ENCODE measurements at regions not wholly inside any gene's neighbourhood (a gene's known extent, or its start where the extent isn't known, plus 50 kb on each side); places are given as distances from the start of the nearest gene placed in this dataset.

DNA sequence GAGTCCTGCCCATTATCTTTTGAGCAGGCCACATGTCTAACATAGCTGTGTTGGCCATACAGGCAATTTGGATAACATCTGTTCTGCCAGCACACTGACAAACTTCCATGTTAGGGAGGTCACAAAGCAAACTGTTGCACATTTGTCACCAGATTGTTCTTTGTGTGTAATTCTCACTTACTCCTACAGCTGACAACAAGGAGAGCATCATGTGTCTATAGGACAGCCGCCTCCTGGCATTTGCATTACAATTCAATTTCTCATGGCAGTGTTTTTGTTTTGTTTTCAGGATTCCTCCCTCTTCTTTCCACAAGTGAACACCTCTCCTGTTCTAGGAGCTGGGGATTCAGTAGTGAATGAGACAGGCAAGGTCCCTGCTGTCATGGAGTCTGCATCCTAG is 94.3 kb upstream of the LEF1 start:
- TF ChIP-seq, protein P1, sequence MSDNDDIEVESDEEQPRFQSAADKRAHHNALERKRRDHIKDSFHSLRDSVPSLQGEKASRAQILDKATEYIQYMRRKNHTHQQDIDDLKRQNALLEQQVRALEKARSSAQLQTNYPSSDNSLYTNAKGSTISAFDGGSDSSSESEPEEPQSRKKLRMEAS (IDR thresholded peaks at IDR 0.05; ENCODE audit: low read depth, low read length): no peak
- TF ChIP-seq, protein P2, sequence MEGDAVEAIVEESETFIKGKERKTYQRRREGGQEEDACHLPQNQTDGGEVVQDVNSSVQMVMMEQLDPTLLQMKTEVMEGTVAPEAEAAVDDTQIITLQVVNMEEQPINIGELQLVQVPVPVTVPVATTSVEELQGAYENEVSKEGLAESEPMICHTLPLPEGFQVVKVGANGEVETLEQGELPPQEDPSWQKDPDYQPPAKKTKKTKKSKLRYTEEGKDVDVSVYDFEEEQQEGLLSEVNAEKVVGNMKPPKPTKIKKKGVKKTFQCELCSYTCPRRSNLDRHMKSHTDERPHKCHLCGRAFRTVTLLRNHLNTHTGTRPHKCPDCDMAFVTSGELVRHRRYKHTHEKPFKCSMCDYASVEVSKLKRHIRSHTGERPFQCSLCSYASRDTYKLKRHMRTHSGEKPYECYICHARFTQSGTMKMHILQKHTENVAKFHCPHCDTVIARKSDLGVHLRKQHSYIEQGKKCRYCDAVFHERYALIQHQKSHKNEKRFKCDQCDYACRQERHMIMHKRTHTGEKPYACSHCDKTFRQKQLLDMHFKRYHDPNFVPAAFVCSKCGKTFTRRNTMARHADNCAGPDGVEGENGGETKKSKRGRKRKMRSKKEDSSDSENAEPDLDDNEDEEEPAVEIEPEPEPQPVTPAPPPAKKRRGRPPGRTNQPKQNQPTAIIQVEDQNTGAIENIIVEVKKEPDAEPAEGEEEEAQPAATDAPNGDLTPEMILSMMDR (IDR thresholded peaks at IDR 0.05; ENCODE audit: low read depth, low read length): no peak
- no peak for TF ChIP-seq MYC (IDR thresholded peaks at IDR 0.05; ENCODE audit: low read depth, low read length)
- H3K4me3 ChIP-seq (ENCODE audit: low read depth, low read length): no peak overlapping the region
- no peak for DNase-seq (ENCODE audit: low read depth)

DNA sequence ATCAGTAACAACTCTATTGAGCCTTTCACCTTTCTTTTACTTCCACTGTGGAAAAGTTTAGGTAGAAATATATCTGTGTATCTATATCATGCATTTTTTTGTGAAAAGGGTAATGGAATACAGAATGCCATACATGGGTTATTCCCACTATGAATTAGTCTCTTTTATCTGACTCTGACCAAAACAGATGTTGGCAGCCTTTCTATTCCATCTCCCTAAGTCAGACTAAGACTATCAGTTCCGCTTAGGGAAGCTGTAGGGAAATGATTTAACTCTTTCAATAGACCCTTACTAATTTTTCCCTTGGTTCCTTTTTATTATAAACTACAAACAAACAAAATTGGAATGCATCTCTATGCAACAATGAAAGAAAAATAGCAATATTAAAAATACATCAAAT is 92.3 kb upstream of the LEF1 start:
- TF ChIP-seq MYC (IDR thresholded peaks at IDR 0.05; ENCODE audit: low read depth, low read length): no peak
- TF ChIP-seq, protein P2 (IDR thresholded peaks at IDR 0.05; ENCODE audit: low read depth, low read length): no peak
- no peak overlapping the region for H3K4me3 ChIP-seq (ENCODE audit: low read depth, low read length)
- no peak for DNase-seq (ENCODE audit: low read depth)

DNA sequence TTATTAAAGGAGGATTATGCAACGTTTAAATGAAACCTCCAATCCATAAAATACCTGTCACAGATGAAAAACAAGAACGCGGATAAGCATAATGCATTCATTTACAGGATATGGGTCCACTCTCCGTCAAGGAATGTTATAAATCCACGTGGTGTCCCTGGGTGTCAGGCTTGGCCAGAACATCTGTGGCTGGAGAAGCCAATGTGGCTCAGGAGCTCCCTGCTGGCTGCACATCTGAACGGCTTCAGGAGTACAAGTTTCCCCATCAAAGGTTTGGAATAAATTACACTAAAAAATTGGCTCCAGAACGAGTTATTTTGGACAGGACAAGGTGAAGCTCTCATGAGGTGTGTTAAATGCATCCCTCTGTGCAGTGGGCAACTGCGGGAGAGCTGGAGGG is 87.8 kb upstream of the LEF1 start:
- TF ChIP-seq, protein P2 (IDR thresholded peaks at IDR 0.05; ENCODE audit: low read depth, low read length): no peak
- TF ChIP-seq, protein P1 (IDR thresholded peaks at IDR 0.05; ENCODE audit: low read depth, low read length): no peak
- TF ChIP-seq MYC (IDR thresholded peaks at IDR 0.05; ENCODE audit: low read depth, low read length) (no peak), POLR2A (IDR thresholded peaks at IDR 0.05; ENCODE audit: extremely low read depth, insufficient read length) (no peak)

DNA sequence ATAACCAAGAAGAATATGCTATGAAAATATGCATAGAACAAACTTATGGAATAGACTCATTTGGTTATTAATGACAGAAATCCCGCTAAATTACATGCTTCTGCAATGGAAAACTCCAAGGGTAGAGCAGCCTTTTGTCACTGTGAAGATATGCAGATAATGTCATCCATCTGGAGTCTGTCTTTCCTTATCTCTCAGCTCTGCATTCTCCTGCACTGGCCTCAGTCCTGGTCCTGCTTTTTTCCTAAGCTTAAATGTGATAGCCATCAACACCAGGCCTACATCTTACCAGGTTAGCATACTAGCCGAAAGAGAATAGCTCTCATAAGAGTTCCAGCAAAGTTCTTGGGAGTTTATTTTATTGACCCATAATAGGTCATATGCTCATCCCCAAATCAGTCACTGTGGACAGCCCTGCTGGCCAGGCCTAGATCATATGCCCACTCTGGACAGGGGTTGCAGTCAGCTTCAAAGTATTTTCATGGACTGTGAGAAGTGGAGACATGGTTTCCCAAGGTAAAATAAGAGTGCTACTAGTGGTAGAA is 86.5 kb upstream of the LEF1 start:
- TF ChIP-seq POLR2A (IDR thresholded peaks at IDR 0.05; ENCODE audit: extremely low read depth, insufficient read length) (no peak), MYC (IDR thresholded peaks at IDR 0.05; ENCODE audit: low read depth, low read length) (no peak)
- TF ChIP-seq, protein P2 (IDR thresholded peaks at IDR 0.05; ENCODE audit: low read depth, low read length): no peak
- TF ChIP-seq, protein P1 (IDR thresholded peaks at IDR 0.05; ENCODE audit: low read depth, low read length): no peak
- H3K4me3 ChIP-seq (ENCODE audit: low read depth, low read length): no peak overlapping the region
- no peak for DNase-seq (ENCODE audit: low read depth)

More for the DNA sequence above, 87.8 kb upstream of the LEF1 start:
- DNase-seq (ENCODE audit: low read depth): no peak
- H3K4me3 ChIP-seq (ENCODE audit: low read depth, low read length): no peak overlapping the region

DNA sequence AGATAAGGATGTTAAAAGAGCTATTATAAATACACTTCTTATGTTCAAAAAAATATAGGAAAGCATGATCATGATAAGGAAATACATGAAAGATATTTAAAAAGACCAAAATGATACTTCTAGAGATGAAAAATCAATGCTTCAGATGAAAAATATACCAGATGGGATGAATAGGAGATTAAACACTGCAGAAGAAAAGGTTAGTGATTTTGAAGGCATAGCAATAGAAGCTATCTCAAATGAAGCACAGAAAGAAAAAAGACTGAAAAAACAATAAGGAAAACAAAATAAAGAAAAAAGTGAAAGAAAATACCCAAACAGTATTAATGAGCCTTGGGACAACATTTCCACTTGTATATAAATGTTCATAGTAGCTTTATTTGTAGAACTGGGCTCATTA is 80.7 kb upstream of the LEF1 start:
- no peak for DNase-seq (ENCODE audit: low read depth)
- TF ChIP-seq MYC (IDR thresholded peaks at IDR 0.05; ENCODE audit: low read depth, low read length) (no peak), POLR2A (IDR thresholded peaks at IDR 0.05; ENCODE audit: extremely low read depth, insufficient read length) (no peak)
- TF ChIP-seq, protein P1 (IDR thresholded peaks at IDR 0.05; ENCODE audit: low read depth, low read length): no peak
- TF ChIP-seq, protein P2 (IDR thresholded peaks at IDR 0.05; ENCODE audit: low read depth, low read length): no peak
- H3K4me3 ChIP-seq (ENCODE audit: low read depth, low read length): no peak overlapping the region

Data from NB4 (cell line).